ENCODE measurements at regions not wholly inside any gene's neighbourhood (a gene's known extent, or its start where the extent isn't known, plus 50 kb on each side); places are given as distances from the start of the nearest gene placed in this dataset.

GRCh38 chr11:64457416-64458010, 98.2 kb upstream of the SLC22A11 start:
- DNase-seq (ENCODE audit: low read depth) = no peak
- TF ChIP-seq, protein P1, sequence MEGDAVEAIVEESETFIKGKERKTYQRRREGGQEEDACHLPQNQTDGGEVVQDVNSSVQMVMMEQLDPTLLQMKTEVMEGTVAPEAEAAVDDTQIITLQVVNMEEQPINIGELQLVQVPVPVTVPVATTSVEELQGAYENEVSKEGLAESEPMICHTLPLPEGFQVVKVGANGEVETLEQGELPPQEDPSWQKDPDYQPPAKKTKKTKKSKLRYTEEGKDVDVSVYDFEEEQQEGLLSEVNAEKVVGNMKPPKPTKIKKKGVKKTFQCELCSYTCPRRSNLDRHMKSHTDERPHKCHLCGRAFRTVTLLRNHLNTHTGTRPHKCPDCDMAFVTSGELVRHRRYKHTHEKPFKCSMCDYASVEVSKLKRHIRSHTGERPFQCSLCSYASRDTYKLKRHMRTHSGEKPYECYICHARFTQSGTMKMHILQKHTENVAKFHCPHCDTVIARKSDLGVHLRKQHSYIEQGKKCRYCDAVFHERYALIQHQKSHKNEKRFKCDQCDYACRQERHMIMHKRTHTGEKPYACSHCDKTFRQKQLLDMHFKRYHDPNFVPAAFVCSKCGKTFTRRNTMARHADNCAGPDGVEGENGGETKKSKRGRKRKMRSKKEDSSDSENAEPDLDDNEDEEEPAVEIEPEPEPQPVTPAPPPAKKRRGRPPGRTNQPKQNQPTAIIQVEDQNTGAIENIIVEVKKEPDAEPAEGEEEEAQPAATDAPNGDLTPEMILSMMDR (conservative IDR thresholded peaks at IDR 0.05; ENCODE audit: low read length) = no peak
- H3K4me3 ChIP-seq (ENCODE audit: low read length) = no peak overlapping the region

GRCh38 chr11:64458997-64459396, 96.7 kb upstream of the SLC22A11 start:
- no peak overlapping the region for H3K4me3 ChIP-seq (ENCODE audit: low read length)
- TF ChIP-seq, protein P1 (conservative IDR thresholded peaks at IDR 0.05; ENCODE audit: low read length) = no peak
- no peak for DNase-seq (ENCODE audit: low read depth)

GRCh38 chr11:64459609-64460008, 96.1 kb upstream of the SLC22A11 start:
- no peak for DNase-seq (ENCODE audit: low read depth)
- H3K4me3 ChIP-seq (ENCODE audit: low read length) = no peak overlapping the region
- TF ChIP-seq, protein P1 (conservative IDR thresholded peaks at IDR 0.05; ENCODE audit: low read length) = no peak

DNA sequence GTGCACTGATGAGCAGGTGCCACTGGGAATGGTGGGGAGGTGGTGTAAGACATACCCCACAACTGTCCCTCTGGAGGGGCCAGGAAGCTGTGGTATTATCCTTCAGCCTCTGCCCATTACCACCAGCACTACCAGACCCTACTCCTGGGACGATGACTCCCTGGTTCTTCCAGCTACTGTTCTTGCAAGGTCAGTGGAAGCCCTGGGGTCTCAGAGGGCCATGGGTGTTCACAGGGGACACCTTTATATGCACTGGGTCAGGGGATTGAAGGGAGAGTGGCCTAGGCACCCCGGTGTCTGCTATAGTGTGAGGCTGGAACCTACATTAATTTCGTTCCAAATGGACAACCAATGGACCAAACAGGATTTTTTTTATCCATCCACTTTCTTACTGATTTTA, 94.7 kb upstream of the SLC22A11 start:
- TF ChIP-seq, protein P1 (conservative IDR thresholded peaks at IDR 0.05; ENCODE audit: low read length) = no peak
- DNase-seq (ENCODE audit: low read depth) = no peak
- H3K4me3 ChIP-seq (ENCODE audit: low read length) = no peak overlapping the region

- TF ChIP-seq, protein P1 (conservative IDR thresholded peaks at IDR 0.05; ENCODE audit: low read length) = no peak
- H3K4me3 ChIP-seq (ENCODE audit: low read length) = no peak overlapping the region
Observed at GRCh38 chr11:64466115-64466718, 89.5 kb upstream of the SLC22A11 start.

GRCh38 chr11:64469288-64469687, 86.5 kb upstream of the SLC22A11 start:
- no peak for DNase-seq (ENCODE audit: low read depth)
- TF ChIP-seq, protein P1 (conservative IDR thresholded peaks at IDR 0.05; ENCODE audit: low read length) = no peak
- no peak overlapping the region for H3K4me3 ChIP-seq (ENCODE audit: low read length)

More at GRCh38 chr11:64466115-64466718, 89.5 kb upstream of the SLC22A11 start:
- no peak for DNase-seq (ENCODE audit: low read depth)

Measured in AG10803 (cell line).